K562 (cell line): ENCODE measurements at regions not wholly inside any gene's neighbourhood (a gene's known extent, or its start where the extent isn't known, plus 50 kb on each side); places are given as distances from the start of the nearest gene placed in this dataset.

Experiments used
- NFE2L1 ChIP-seq: fragments of 450-650 bp; IDR thresholded peaks from 2 replicates; pipeline ENCODE4 v1.6.1; 2016; ENCODE audit warnings: missing genetic modification characterization, low read depth, mild to moderate bottlenecking, missing compliant biosample characterization, moderate library complexity, borderline replicate concordance
- POLR2AphosphoS2 ChIP-seq: IDR thresholded peaks from 2 replicates; pipeline ENCODE4 v1.6.1; 2012; ENCODE audit warnings: low read length, improper control_type of control experiment
- TF ChIP-seq, protein P1 (sequence below): IDR thresholded peaks from 2 replicates; pipeline ENCODE4 v1.6.1; 2016; ENCODE audit warnings: missing genetic modification characterization, missing compliant biosample characterization
- TF ChIP-seq, protein P2 (sequence below): fragments of 200-800 bp; sonication (Bioruptor generic); IDR thresholded peaks from 2 replicates; pipeline ENCODE4 v1.6.1; 2017; ENCODE audit warnings: missing genetic modification characterization, missing compliant biosample characterization
- TF ChIP-seq, protein P3 (sequence below): IDR thresholded peaks from 3 replicates; pipeline ENCODE4 v1.6.1; 2011; ENCODE audit warnings: borderline replicate concordance, mild to moderate bottlenecking; ENCODE audit not compliant: insufficient read length, insufficient read depth

GRCh38 chr13:29709407-29710069 lies 114.0 kb upstream of the SLC7A1 start (continued):
- TF ChIP-seq, protein P1, sequence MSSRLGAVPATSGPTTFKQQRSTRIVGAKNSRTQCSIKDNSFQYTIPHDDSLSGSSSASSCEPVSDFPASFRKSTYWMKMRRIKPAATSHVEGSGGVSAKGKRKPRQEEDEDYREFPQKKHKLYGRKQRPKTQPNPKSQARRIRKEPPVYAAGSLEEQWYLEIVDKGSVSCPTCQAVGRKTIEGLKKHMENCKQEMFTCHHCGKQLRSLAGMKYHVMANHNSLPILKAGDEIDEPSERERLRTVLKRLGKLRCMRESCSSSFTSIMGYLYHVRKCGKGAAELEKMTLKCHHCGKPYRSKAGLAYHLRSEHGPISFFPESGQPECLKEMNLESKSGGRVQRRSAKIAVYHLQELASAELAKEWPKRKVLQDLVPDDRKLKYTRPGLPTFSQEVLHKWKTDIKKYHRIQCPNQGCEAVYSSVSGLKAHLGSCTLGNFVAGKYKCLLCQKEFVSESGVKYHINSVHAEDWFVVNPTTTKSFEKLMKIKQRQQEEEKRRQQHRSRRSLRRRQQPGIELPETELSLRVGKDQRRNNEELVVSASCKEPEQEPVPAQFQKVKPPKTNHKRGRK (tag) = no peak
- no peak for TF ChIP-seq POLR2AphosphoS2
- TF ChIP-seq, protein P2, sequence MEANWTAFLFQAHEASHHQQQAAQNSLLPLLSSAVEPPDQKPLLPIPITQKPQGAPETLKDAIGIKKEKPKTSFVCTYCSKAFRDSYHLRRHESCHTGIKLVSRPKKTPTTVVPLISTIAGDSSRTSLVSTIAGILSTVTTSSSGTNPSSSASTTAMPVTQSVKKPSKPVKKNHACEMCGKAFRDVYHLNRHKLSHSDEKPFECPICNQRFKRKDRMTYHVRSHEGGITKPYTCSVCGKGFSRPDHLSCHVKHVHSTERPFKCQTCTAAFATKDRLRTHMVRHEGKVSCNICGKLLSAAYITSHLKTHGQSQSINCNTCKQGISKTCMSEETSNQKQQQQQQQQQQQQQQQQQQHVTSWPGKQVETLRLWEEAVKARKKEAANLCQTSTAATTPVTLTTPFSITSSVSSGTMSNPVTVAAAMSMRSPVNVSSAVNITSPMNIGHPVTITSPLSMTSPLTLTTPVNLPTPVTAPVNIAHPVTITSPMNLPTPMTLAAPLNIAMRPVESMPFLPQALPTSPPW (CRISPR knock-in tag) = no peak
- TF ChIP-seq, protein P3, sequence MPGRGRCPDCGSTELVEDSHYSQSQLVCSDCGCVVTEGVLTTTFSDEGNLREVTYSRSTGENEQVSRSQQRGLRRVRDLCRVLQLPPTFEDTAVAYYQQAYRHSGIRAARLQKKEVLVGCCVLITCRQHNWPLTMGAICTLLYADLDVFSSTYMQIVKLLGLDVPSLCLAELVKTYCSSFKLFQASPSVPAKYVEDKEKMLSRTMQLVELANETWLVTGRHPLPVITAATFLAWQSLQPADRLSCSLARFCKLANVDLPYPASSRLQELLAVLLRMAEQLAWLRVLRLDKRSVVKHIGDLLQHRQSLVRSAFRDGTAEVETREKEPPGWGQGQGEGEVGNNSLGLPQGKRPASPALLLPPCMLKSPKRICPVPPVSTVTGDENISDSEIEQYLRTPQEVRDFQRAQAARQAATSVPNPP = no peak
- no peak for TF ChIP-seq NFE2L1 (tag)
